ENCODE measurements at regions not wholly inside any gene's neighbourhood (a gene's known extent, or its start where the extent isn't known, plus 50 kb on each side); places are given as distances from the start of the nearest gene placed in this dataset.

DNA sequence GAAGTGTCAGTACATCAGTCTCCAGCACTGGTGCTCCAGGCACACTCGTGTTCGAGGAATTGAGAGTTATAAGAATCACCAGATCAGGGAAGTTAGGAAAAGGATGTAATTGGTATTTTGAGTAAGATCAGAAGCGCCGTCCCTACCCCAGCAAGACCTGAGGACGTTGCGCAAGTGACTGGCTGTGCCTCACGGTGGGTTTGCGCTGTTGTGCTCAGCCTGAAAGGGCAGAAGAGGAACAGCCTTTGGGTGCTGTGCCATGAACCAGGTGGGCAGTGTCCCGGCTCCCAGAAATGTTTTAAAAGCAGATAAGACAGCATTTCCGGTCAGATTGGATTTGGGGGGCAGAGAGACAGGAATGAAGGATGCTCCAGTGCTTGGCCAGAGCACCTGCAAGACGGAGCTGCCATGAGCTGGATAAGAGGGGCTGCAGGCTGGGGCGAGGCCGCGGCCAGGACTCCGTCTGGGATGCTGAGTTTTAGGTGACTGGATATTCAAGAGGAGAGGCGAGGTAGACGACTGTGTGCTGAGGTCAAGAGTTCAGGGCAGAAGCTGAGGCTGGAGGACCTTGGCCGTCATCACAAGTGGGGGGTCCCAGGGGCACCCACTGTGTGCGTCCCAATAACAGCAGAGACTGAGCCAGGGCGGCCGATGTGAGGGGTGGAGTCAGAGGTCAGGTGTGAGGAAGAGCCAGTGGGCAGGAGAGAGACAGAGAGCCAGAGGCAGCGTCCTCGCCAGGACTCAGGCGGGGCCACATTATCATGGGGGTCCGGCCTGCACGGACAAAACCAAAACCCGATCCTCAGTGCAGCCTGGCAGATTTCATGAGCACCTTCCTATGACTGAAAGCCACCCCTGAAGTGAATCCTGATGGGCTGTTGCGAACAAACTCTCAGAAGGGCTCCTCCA lies 77.7 kb upstream of the ALKAL2 start:
- no peak for TF ChIP-seq SNAI2 (CRISPR knock-in tag; IDR thresholded peaks at IDR 0.05)
- no peak for TF ChIP-seq ZNF8 (CRISPR knock-in tag; IDR thresholded peaks at IDR 0.05)
- TF ChIP-seq ZC3H10 (CRISPR knock-in tag; IDR thresholded peaks at IDR 0.05) = no peak
- TF ChIP-seq, protein P1, sequence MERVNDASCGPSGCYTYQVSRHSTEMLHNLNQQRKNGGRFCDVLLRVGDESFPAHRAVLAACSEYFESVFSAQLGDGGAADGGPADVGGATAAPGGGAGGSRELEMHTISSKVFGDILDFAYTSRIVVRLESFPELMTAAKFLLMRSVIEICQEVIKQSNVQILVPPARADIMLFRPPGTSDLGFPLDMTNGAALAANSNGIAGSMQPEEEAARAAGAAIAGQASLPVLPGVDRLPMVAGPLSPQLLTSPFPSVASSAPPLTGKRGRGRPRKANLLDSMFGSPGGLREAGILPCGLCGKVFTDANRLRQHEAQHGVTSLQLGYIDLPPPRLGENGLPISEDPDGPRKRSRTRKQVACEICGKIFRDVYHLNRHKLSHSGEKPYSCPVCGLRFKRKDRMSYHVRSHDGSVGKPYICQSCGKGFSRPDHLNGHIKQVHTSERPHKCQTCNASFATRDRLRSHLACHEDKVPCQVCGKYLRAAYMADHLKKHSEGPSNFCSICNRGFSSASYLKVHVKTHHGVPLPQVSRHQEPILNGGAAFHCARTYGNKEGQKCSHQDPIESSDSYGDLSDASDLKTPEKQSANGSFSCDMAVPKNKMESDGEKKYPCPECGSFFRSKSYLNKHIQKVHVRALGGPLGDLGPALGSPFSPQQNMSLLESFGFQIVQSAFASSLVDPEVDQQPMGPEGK (CRISPR knock-in tag; IDR thresholded peaks at IDR 0.05; ENCODE audit: borderline replicate concordance) = no peak
- TF ChIP-seq, protein P2, sequence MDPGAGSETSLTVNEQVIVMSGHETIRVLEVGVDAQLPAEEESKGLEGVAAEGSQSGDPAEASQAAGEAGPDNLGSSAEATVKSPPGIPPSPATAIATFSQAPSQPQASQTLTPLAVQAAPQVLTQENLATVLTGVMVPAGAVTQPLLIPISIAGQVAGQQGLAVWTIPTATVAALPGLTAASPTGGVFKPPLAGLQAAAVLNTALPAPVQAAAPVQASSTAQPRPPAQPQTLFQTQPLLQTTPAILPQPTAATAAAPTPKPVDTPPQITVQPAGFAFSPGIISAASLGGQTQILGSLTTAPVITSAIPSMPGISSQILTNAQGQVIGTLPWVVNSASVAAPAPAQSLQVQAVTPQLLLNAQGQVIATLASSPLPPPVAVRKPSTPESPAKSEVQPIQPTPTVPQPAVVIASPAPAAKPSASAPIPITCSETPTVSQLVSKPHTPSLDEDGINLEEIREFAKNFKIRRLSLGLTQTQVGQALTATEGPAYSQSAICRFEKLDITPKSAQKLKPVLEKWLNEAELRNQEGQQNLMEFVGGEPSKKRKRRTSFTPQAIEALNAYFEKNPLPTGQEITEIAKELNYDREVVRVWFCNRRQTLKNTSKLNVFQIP (CRISPR knock-in tag; IDR thresholded peaks at IDR 0.05; ENCODE audit: borderline replicate concordance, low read depth) = no peak
- no peak for ATAC-seq

DNA sequence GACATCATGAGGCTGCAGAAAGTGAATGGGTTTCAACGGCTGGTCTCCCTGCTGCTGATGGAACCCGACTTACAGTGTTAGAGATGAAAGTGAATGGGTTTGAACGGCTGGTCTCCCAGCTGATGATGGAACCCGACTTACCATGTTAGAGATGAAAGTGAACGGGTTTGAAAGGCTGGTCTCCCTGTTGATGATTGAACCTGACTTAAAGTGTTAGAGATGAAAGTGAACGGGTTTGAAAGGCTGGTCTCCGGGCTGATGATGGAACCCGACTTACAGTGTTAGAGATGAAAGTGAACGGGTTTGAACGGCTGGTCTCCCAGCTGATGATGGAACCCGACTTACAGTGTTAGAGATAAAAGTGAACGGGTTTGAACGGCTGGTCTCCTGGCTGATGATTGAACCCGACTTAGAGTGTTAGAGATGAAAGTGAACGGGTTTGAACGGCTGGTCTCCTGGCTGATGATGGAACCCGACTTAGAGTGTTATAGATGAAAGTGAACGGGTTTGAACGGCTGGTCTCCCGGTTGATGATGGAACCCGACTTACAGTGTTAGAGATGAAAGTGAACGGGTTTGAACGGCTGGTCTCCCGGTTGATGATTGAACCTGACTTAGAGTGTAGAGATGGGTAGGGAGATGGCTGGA lies 76.1 kb upstream of the ALKAL2 start:
- TF ChIP-seq, protein P2 (CRISPR knock-in tag; IDR thresholded peaks at IDR 0.05; ENCODE audit: borderline replicate concordance, low read depth) = no peak
- TF ChIP-seq, protein P3, sequence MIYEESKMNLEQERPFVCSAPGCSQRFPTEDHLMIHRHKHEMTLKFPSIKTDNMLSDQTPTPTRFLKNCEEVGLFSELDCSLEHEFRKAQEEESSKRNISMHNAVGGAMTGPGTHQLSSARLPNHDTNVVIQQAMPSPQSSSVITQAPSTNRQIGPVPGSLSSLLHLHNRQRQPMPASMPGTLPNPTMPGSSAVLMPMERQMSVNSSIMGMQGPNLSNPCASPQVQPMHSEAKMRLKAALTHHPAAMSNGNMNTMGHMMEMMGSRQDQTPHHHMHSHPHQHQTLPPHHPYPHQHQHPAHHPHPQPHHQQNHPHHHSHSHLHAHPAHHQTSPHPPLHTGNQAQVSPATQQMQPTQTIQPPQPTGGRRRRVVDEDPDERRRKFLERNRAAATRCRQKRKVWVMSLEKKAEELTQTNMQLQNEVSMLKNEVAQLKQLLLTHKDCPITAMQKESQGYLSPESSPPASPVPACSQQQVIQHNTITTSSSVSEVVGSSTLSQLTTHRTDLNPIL (CRISPR knock-in tag; IDR thresholded peaks at IDR 0.05; ENCODE audit: low read depth) = no peak
- TF ChIP-seq SNAI2 (CRISPR knock-in tag; IDR thresholded peaks at IDR 0.05) (no peak), RARB (CRISPR knock-in tag; IDR thresholded peaks at IDR 0.05) (no peak), ZNF565 (CRISPR knock-in tag; conservative IDR thresholded peaks at IDR 0.05; ENCODE audit: low read depth) (no peak), ESRRG (CRISPR knock-in tag; IDR thresholded peaks at IDR 0.05) (no peak), ARNTL (CRISPR knock-in tag; IDR thresholded peaks at IDR 0.05; ENCODE audit: borderline replicate concordance, low read depth) (no peak), TCF4 (CRISPR knock-in tag; IDR thresholded peaks at IDR 0.05; ENCODE audit: borderline replicate concordance) (no peak)
- no peak for ATAC-seq

DNA sequence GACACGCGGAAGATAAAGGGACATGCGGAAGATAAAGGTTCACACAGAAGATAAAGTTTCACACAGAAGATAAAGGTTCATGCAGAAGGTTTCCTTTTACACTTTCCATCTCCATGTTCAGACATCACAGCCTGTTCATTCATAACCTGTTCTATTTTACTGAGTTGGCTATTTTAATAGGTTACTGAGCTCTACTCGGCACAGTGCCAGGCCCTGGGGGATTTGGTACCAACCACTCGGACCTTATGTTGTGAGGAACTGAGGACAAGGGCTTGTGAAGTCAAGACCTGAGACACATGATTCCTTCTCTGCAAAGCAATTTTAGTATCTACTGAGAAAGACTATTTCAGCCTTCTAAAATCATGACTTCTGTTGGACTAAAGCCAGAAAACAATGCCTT lies 75.0 kb upstream of the ALKAL2 start:
- no peak for ATAC-seq
- TF ChIP-seq ISL1 (CRISPR knock-in tag; IDR thresholded peaks at IDR 0.05) = no peak
- TF ChIP-seq ZNF8 (CRISPR knock-in tag; IDR thresholded peaks at IDR 0.05) = no peak
- TF ChIP-seq, protein P2 (CRISPR knock-in tag; IDR thresholded peaks at IDR 0.05; ENCODE audit: borderline replicate concordance, low read depth) = no peak
- TF ChIP-seq, protein P4, sequence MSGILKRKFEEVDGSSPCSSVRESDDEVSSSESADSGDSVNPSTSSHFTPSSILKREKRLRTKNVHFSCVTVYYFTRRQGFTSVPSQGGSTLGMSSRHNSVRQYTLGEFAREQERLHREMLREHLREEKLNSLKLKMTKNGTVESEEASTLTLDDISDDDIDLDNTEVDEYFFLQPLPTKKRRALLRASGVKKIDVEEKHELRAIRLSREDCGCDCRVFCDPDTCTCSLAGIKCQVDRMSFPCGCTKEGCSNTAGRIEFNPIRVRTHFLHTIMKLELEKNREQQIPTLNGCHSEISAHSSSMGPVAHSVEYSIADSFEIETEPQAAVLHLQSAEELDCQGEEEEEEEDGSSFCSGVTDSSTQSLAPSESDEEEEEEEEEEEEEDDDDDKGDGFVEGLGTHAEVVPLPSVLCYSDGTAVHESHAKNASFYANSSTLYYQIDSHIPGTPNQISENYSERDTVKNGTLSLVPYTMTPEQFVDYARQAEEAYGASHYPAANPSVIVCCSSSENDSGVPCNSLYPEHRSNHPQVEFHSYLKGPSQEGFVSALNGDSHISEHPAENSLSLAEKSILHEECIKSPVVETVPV (CRISPR knock-in tag; IDR thresholded peaks at IDR 0.05) = no peak
- TF ChIP-seq, protein P1 (CRISPR knock-in tag; IDR thresholded peaks at IDR 0.05; ENCODE audit: borderline replicate concordance) = no peak
- no peak for TF ChIP-seq GLIS3 (CRISPR knock-in tag; IDR thresholded peaks at IDR 0.05)
- TF ChIP-seq, protein P5, sequence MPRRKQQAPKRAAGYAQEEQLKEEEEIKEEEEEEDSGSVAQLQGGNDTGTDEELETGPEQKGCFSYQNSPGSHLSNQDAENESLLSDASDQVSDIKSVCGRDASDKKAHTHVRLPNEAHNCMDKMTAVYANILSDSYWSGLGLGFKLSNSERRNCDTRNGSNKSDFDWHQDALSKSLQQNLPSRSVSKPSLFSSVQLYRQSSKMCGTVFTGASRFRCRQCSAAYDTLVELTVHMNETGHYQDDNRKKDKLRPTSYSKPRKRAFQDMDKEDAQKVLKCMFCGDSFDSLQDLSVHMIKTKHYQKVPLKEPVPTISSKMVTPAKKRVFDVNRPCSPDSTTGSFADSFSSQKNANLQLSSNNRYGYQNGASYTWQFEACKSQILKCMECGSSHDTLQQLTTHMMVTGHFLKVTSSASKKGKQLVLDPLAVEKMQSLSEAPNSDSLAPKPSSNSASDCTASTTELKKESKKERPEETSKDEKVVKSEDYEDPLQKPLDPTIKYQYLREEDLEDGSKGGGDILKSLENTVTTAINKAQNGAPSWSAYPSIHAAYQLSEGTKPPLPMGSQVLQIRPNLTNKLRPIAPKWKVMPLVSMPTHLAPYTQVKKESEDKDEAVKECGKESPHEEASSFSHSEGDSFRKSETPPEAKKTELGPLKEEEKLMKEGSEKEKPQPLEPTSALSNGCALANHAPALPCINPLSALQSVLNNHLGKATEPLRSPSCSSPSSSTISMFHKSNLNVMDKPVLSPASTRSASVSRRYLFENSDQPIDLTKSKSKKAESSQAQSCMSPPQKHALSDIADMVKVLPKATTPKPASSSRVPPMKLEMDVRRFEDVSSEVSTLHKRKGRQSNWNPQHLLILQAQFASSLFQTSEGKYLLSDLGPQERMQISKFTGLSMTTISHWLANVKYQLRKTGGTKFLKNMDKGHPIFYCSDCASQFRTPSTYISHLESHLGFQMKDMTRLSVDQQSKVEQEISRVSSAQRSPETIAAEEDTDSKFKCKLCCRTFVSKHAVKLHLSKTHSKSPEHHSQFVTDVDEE (CRISPR knock-in tag; IDR thresholded peaks at IDR 0.05) = no peak
- TF ChIP-seq, protein P3 (CRISPR knock-in tag; IDR thresholded peaks at IDR 0.05; ENCODE audit: low read depth) = no peak
- no peak for TF ChIP-seq BACH2 (CRISPR knock-in tag; IDR thresholded peaks at IDR 0.05; ENCODE audit: borderline replicate concordance)
- no peak for TF ChIP-seq ZC3H10 (CRISPR knock-in tag; IDR thresholded peaks at IDR 0.05)
- no peak for TF ChIP-seq ZNF565 (CRISPR knock-in tag; conservative IDR thresholded peaks at IDR 0.05; ENCODE audit: low read depth)
- TF ChIP-seq RARB (CRISPR knock-in tag; IDR thresholded peaks at IDR 0.05) = no peak
- TF ChIP-seq TCF4 (CRISPR knock-in tag; IDR thresholded peaks at IDR 0.05; ENCODE audit: borderline replicate concordance) = no peak
- no peak for TF ChIP-seq ZNF70 (CRISPR knock-in tag; IDR thresholded peaks at IDR 0.05)
